GM18870 (cell line): ENCODE measurements at regions not wholly inside any gene's neighbourhood (a gene's known extent, or its start where the extent isn't known, plus 50 kb on each side); places are given as distances from the start of the nearest gene placed in this dataset.

ENCODE experiments used
- ATAC-seq: cut with Tn5 transposase; IDR thresholded peaks from one replicate; pipeline ENCODE4 v1.9.1; 2021; ENCODE audit warnings: moderate library complexity; ENCODE audit not compliant: unreplicated experiment

DNA sequence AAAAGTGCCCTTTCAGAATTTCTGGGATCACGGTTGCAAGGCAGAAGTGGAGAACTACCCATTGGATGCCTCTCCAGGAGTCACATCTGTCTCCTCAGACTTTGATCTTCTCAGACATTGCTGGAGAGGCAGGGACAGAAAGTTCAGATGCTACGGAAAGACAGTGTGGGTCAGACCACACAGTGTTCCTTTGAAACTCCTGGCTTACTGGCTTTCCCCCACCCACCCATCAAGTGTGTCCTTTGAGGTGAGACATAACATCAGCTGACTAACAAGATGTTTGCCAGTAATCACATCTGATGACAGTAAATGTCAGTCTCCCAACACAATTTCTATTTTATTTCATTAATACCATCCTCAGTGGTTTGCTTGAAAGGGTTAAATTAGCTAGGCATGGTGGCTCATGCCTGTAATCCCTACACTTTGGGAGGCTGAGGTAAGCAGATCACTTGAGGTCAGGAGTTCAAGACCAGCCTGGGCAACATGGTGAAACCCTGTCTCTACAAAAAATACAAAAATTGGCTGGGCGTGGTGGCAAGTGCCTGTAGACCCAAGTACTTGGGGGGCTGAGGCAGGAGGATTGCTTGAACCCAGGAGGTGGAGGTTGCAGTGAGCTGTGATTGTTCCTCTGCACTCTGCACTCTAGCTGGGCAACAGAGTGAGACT lies 67.2 kb upstream of the SNX9 start:
- ATAC-seq, result no peak

DNA sequence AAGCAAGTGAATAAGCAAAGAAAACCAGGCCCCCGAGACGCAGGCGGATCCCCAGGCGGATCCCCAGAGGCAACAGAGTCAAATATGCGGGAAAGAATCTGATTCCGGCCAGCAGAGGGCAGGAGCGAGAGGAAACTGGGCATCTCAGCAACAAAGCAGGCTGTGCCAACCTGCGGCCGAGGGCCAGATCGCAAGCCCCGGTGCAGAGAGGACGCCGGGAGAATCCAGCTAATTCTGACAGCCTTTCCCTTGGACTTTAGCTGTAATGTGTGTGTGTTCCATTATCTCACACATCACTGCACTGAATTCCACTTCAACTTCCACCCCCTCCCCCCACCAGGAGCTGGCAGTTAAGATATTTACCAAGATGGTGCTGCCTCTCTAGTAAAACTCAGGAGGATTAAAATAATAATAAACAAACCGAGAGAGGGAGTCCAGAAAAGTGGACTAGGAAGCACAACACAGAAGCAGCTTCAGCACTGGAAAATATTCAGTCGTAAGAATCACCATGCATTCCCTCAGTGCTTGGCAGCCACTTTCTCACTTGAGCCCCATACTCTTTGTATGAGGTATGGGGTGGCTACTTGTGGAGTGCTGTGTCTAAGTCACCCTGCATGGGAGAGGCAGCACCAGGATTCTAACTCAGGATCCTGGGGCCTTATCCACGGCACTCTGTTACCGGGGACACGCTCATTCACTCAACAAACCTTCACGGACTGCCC lies 66.2 kb upstream of the SNX9 start:
- no peak for ATAC-seq

DNA sequence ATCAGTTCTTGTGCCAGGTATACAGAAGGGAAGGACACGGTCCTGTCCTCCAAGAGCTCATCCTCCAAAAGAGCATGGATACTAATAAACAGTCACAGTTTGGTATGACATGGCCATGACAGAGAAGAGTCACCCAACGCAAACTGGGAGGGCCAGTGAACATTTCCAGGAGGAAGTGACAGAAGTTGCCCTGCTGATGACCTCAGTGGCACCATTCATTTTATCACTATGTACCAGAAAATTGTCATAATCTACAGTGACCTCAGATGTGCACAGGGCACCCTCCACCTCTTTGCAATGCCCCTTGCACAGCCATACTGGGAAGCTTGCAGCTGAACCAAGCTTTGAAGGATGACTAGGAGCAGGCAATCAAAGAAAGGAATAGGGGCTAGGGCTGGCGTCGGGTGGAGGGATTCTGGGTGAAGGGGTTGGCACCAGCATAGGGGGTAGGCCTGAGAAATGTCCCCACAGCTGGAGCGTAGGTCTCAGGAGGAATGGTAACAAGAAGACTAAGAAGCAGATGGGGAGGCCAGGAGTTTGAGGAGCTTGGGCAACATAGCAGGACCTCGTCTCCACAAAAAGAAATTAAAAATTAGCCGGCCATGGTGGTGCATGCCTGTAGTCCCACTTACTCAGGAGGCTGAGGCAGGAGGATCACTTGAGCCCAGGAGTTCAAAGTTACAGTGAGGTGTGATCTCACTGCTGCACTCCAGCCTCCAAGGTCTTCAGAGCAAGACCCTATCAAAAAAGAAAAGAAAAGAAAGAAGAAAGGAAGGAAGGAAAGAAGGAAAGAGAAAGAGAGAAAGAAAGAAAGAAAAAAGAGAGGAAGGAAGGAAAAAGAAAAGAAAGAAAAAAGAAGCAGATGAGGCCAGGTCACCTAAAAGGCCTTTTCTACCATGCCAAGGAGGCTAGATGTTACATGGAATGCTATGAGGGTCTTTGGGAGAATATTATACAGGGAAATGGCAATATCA lies 65.3 kb upstream of the SNX9 start:
- ATAC-seq, result no peak

DNA sequence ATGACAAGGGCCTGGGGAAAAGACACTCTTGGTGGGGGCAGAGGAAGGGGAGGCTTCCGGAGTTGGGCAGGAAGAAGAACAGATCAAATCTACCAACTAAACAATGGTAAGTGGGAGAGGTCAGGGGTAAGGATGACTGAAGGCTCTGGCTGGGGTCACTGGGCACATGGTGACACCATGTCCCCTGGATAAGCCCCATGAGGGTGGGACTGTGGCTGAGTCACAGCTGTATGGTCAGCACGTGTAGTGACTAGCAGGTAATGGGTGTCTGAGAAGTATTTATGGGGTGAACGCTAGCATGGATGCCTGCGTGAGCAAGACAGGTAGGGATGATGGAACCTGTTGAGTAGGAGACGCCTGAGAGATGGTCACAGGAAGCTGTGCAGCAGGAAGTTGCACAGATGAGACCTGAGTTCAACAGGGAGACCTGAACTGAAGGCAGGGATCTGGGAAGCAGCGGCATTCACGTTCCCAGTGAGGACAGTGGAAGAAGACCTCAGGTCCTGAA lies 64.5 kb upstream of the SNX9 start:
- ATAC-seq, result no peak

DNA sequence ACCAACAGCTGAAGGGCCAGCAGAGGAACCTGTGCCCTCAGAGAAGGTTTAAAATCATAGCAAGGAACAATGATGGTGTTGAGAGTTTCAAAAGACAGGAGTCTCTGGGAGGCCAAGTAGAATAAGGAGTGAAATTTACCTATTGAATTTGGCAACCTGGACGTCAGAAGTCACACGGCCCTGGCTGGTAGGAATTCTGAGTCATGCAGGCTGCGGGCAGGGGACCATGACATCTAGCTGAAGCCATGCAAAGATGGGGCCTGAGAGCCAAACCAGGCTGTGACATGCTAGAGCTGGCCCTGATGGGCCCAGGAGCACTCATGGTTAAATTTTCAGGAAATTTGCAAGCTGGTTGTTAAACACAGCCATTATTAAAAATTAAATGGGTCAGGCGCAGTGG lies 64.0 kb upstream of the SNX9 start:
- ATAC-seq, result no peak

DNA sequence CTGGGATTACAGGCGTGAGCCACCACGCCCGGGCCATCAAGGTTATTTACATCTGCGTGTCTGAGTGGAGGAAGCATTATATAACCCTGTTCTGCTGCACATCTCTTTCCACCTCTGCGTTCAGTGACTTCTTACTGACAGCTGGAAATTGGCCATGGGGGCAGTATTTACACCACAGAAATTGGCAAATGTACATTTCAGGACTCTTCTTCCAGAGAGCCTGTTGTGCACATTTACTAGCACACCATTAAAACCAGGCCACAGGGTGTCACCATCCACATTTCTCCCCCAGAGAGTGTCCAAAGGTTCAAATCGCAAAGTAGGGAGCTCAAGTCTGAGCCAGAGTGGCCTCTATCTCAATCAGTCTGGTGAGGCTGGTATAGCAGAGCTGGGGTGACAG lies 62.9 kb upstream of the SNX9 start:
- no peak for ATAC-seq

DNA sequence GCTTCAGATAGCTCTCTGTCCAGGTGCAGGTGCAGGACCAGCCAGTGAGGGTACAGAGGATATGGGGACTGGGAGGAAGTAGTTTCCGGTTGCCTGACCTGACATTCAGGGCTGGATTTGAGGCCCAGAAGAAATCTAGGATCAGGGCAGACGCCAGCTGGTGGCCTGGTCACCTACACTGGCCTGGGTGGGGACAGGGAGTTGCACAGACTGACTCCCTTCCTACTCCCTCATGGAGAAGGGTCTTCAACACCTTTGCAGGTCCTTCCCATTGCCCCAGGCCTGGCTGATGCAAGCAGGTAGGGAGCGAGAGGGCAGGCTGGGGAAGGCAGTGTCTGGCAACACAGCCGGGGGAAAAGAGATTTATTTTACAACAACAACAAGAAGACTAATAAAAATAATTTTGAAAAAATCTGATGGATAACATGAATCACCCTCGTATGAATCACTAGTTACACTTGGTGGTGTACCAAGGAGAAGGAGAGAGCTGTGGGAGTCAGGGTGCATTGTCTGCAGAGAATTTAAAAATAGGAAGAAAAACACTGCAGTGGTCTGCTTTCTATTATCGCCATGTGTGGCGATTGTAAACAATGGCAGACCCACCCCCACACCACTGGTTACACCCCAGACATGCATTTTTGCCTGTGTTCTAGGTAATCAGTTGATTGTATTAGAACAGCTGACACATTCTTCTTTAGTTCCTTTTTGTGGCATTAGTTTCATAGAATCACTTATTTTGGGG lies 62.3 kb upstream of the SNX9 start:
- no peak for ATAC-seq

DNA sequence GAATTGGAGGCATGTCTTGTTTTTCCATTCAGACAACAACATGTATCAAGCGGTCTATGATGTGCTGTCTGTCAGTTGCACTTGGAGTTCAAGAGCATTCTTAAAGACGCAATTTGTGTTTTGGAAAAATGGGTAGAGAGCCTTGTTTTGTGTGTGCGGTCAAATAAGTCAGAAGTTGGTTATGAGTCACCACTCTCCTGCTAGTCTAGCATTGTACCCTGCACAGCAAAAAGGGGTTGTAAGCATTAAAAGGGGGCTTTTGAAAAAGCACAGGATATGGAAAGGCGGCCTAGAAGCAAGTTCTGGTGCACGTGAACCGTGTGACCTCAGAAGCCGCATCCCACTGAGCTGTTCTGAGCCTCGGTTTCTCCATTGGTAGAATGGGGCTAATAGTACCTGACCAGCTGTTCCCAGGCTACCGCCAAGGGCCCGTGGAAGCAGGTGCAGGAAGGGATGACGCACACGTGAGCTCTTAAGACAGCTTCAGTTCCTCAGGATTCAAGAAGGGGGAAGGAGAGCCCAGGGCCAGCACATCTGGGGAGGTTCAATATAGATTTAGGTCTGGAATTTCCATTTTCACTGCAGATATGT lies 61.6 kb upstream of the SNX9 start:
- ATAC-seq, result peak; percentile 38

- ATAC-seq, result no peak
These were observed 61.1 kb upstream of the SNX9 start for GRCh38 chr6:157761926-157762325.

DNA sequence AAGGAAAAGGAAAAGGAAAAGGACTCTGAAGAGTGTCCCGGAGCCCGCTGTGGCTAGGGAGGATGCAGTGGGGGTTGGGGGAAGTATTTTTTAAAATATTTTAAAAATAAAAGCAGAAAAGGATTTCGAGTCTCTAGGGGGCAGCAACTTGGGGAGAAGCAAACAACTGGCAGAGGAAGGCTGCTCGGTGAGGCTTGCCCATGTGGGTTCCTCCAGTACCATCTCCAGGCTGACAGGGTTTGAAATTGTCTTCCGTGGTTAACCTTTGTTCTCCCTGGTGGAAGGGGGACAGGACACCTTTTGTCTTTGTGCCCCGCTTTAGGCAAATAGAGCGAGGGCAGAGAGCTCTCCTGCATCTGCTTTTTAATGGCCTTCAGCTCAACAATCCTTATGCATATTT lies 60.4 kb upstream of the SNX9 start:
- ATAC-seq, result no peak

- no peak for ATAC-seq
These were observed 59.7 kb upstream of the SNX9 start for GRCh38 chr6:157763129-157763903.

- ATAC-seq, result no peak
These were observed 59.2 kb upstream of the SNX9 start for GRCh38 chr6:157763904-157764177.

GRCh38 chr6:157764178-157765068 lies 58.6 kb upstream of the SNX9 start:
- ATAC-seq, result peak; percentile 51

DNA sequence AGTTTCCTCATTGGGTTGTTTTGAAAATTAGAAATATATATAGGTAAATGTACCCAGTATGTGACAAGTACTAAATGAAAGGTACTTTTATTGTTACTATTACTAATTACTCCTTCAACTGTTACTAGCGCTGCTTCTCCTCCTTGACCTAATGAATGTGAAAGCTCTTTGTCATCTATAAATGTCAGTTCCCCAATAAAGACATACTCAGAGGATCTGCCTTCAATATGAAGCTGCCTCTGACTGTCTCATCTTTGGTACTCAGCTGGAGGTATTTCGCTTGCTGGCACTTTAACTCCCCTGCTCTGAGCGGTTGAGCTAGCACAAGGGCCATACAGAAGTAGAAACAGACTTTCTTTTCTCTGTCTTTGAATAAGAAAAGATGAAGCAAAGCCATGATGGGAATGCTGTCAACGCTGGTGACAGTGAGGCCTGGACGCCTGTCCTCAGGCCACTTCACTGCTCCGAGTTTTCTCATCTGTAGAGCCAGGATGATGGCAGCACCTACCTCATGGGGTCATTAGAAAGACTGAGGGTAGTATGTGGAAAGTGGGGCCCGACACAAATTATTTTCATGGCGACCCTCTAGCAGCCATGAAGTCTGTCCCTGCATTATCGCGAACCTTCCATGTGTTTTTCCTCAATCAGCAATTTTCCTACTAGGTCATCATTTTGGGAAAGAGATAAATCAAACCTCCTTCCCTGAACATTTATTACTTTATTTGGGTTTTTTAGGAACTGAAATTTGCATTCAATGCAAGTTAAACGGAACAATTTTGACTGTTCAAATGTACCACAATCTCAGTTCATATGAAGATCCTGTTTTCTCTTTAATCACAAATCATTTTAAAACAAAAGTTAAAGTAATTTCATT lies 55.9 kb upstream of the SNX9 start:
- no peak for ATAC-seq

- ATAC-seq, result no peak
These were observed 55.3 kb upstream of the SNX9 start for GRCh38 chr6:157767775-157768156.

GRCh38 chr6:157768304-157768703 lies 54.7 kb upstream of the SNX9 start:
- ATAC-seq, result no peak

- no peak for ATAC-seq
These were observed 54.0 kb upstream of the SNX9 start for GRCh38 chr6:157768863-157769551.
